Stimulated activated CD4-positive, alpha-beta T cell treated with anti-CD3 and anti-CD28 coated beads, Interleukin-1b, Interleukin-23, amount 100 ng/mL, for 24 hours (primary cell): ENCODE measurements at regions not wholly inside any gene's neighbourhood (a gene's known extent, or its start where the extent isn't known, plus 50 kb on each side); places are given as distances from the start of the nearest gene placed in this dataset.
"Not testable (repeated sequence)": the region's sequence is repeated elsewhere in the genome, so short reads cannot be mapped to it uniquely, and the experiment has no call there.

Experiments
- DNase-seq, 4 experiments: peaks; one replicate each; pipeline ENCODE4 v3.0.0-alpha.2; 2020; ENCODE audit warnings: low read depth in 4 of 4, low spot score in 1 of 4

DNA sequence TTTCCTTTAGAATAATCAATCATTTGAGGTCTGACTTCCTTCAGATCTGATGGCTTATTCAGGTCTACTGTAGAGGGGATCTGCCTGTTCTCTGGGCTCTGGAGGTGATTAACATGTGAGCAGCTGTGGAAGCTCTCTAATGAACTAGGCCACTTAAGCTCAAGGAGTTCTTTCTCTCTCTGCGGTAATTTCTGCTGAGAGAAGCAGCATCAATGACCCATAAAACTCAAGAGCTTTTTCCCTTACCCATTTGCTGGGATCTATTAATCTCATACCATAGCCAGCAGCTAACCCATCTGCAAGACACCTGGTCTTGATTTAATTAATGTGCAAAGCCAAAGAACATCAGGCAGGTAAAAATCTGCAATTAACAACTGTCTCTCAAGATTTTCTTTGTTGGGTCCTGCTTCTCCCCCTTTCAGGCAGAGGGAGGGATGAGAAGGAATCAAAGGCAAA, 73.2 kb upstream of the DLG1 start:
- DNase-seq, result no peak

DNA sequence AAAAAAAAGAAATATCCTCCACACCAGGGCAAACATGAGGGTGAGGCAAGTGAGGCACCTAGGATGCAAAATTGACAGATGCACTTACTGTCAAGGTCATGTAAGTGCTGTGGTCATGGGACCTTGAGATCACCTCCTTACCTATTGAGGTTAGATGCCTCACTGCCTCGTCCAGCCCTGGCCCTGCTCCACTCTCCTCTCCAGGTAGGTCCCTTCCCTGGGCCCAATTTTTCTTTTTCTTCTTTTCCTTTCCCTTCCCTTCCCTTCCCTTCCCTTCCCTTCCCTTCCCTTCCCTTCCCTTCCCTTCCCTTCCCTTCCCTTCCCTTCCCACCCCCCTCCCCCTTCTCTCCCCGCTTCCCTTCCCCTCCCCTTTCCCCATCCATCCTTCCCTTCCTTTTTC, 71.1 kb upstream of the DLG1 start:
- DNase-seq, result no peak

DNA sequence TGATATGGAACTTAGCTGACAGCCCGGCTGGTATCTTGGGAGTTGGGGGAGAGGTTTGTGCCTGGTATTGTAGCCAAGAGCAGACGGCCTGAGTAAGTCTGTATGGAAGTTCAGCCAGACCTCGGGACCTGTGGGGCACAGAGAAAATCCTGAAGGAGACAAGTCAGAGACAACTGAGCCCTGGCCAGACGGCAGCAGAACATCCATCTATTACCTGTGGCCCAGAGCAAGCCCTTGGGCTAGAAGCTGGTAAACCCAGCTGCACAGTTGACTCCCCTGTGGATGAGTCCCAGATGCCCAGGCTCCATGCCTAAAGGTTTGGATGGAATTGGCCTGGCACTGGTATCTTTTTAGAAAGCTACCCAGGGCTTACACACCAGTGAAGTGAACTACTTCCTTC, 70.4 kb upstream of the DLG1 start:
- no peak for DNase-seq

- DNase-seq, result no peak
Observed at GRCh38 chr3:197368330-197368729, 69.9 kb upstream of the DLG1 start.

GRCh38 chr3:197367081-197367780, 68.8 kb upstream of the DLG1 start:
- DNase-seq, result no peak

DNA sequence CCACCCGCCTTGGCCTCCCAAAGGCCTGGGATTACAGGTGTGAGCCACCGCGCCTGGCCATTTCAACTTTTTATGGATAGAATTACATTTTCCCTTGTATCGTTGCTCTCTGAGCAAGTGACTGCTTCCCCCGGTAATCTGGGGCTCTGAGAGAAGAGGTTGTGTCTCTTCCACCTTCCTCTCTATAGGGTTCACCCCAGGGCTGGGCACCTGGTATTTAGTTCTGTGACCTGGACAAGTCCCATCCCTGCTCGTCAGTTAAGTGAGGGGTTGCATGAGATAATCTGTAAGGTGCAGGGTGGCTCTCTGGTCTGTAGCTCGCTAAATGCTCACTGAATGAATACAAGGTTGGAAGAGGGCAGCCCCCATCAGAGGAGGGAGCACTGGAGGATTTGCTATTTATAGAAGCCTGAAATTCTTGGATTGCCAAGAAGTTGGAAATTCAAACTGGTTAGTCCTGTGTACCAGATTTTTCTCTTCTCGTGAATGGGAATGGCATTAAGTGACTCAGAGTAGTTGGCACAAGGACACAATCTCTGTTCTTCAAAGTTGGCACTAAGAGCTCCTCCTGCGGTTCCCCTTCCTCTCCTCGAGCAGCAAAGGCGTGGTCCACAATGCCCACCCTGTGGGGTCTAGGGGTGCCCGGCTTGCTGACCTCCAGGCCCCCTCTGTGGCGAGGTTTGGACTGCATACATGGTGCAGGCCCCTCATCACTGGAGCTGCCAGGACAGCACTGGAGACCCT, 68.1 kb upstream of the DLG1 start:
- DNase-seq, result no peak

GRCh38 chr3:197365586-197365985, 67.2 kb upstream of the DLG1 start:
- no peak for DNase-seq

- no peak for DNase-seq
Observed at GRCh38 chr3:197364410-197365071, 66.1 kb upstream of the DLG1 start.

- no peak for DNase-seq
Observed at GRCh38 chr3:197363553-197364409, 65.4 kb upstream of the DLG1 start.

DNA sequence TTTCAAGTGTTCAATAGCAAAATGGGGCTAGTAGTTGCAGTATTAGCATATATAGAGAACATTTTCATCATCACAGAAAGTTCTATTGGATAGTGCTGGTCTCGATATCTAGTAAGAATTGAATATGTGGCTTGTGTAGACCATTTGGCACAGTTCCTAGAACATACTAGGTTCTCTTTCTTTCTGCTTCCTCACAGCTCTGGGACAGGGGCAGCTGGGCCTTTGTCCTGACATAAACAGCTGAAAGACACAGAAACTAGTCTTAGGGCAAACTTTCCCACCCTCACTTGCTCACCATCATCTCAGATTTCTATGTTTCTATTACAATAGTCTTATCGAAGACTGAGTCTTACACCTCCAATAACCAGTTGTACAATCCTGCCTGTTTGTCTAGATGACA, 63.7 kb upstream of the DLG1 start:
- DNase-seq, result no peak

DNA sequence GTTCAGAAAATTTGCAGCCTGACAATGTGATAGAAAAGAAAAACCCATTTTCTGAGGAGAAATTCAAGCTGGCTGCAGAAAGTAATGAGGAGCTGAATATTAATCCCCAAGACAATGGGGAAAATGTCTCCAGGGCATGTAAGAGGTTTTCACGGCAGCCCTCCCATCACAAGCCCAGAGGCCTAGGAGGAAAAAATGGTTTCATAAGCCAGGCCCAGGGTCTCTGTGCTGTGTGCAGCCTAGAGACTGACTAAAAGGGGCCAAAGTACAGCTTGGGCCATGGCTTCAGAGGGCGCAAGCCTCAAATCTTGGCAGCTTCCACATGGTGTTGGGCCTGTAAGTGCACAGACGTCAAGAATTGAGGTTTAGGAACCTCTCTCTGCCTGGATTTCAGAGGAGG, 61.7 kb upstream of the DLG1 start:
- DNase-seq, result not testable (repeated sequence)

GRCh38 chr3:197359476-197359875, 61.1 kb upstream of the DLG1 start:
- DNase-seq, result not testable (repeated sequence)

DNA sequence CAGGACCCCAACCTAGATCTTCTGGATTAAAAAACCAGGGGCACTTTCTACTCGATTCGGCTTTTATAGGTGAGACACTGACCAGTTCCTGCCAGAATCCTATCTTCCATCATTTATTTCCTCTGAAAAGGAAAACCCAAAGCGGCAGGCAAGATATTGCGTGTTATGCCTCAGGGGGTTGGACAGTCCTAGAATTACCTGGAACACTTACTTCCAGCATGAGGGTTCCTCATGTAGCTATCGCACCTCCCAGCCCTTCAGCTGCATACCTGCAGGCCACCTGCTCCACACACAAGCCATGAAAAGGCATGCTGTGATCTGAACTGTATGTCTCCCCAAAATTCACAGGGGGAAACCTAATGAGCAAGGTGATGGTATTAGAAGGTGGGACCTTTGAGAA, 58.3 kb upstream of the DLG1 start:
- DNase-seq, result no peak

DNA sequence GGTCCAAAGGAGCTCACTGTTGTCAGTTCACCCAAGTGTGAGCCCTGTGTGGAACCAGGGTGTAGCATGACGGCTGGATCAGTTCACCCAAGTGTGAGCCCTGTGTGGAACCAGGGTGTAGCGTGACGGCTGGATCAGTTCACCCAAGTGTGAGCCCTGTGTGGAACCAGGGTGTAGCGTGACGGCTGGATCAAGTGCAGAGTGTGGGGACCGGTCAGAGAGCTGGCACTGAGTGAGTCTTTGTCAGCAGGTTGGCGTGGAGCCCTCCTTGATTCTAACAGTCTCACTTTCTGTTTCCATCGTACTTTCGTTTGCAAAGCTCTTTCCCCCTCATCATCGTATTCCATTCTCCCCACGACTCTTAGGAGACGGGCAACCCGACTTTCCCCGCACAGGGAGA, 57.9 kb upstream of the DLG1 start:
- DNase-seq, result no peak

DNA sequence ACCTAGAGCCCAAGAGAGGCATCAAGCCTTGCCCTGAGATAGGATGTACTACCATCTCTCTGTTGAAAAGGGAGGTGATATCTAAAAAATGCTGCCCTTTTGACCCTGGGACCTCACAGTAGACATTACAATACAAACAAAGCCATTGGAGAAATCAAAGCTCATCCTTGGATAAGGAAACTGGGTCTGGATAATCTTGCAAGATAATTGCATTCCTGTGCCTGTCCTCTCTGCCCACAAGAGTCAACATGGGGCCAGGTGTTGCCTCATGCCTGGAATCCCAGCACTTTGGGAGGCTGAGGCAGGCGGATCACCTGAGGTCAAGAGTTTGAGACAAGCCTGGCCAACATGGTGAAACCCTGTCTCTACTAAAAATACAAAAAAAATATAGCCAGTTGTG, 57.3 kb upstream of the DLG1 start:
- no peak for DNase-seq

DNA sequence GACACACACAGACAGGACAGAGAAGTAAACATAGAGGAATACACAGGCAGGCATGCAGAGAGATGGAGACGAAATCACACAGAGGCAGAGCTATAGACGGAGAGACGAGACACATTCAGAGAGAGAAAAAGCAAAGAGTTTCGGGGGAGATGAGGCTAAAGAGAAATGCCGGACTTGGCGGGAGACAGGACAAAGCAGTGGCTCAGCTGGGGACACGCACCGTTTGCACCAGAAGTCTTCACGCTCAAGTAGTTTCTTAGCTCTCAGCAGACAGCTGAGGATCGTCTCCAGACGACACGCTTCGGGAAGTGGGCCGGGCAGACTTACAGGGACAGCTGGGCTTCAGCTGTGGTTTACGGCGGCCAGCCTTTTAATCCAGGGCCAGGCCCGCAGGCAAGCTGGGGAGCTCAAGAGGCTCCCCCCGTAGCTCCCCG, 56.2 kb upstream of the DLG1 start:
- no peak for DNase-seq

- no peak for DNase-seq
Observed at GRCh38 chr3:197353867-197354567, 55.6 kb upstream of the DLG1 start.

- DNase-seq, result no peak
Observed at GRCh38 chr3:197353001-197353866, 54.8 kb upstream of the DLG1 start.

DNA sequence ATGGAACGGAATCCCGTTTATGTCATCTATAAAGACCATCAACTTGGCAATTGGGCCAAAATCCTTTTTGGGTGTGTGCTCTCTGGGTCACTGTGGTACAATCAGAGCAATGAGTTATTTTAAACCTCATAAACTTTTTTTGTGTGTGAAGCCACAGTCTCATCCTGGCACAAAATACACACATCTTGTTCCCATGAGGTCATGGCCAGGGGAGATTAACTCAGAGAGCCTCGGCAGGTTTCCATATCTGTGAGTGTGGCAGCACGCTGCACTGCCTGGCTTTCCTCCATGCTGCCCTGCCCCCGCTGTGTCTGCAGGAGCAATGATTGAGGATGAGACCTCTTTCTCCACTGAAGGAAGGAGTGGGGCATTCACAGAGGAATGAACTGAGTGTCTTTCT, 54.0 kb upstream of the DLG1 start:
- no peak for DNase-seq

GRCh38 chr3:197350446-197350845, 52.0 kb upstream of the DLG1 start:
- no peak for DNase-seq
